ENCODE measurements at regions not wholly inside any gene's neighbourhood (a gene's known extent, or its start where the extent isn't known, plus 50 kb on each side); places are given as distances from the start of the nearest gene placed in this dataset.

DNA sequence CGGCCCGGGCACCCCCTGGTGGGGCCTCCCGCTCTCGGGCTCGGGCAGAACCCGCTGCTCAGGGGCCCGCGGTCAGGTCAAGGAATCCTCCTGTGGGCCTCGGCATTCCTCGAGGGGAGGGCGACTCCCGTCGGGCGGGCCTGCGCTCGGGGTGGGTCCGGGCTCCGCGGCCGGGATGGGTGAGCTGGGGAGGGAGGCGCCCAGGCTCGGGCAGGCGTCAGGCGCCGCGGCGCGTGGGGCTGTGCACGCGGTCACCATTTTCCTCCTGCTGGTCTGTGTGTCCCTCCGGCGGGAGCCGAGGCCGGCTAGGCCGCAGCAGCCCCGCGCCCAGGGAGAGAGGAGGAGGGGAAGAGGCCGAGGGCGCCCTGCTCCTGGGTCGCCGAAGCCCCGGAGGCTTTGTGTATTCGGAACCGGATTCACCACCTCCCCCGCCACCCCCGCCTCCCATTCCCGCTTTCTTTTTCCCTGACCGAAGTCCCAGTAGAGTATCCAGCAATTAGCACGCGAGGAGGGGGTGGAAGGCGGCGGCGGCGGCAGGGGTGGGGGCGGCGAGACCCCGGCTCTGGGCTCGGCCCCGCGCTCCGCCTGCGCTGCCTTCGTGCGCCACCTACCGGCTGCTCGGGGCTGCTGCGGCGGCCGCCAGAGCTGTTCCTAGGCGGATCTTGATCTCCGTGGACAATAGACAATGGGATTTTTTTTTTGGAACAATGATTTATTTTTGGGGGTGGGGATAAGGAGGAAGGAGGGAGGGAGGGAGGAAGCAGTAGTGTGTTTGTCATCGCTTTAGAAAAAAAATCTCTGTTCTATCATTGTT is 99.0 kb upstream of the MAML3 start:
- TF ChIP-seq, protein P1, sequence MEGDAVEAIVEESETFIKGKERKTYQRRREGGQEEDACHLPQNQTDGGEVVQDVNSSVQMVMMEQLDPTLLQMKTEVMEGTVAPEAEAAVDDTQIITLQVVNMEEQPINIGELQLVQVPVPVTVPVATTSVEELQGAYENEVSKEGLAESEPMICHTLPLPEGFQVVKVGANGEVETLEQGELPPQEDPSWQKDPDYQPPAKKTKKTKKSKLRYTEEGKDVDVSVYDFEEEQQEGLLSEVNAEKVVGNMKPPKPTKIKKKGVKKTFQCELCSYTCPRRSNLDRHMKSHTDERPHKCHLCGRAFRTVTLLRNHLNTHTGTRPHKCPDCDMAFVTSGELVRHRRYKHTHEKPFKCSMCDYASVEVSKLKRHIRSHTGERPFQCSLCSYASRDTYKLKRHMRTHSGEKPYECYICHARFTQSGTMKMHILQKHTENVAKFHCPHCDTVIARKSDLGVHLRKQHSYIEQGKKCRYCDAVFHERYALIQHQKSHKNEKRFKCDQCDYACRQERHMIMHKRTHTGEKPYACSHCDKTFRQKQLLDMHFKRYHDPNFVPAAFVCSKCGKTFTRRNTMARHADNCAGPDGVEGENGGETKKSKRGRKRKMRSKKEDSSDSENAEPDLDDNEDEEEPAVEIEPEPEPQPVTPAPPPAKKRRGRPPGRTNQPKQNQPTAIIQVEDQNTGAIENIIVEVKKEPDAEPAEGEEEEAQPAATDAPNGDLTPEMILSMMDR (IDR thresholded peaks at IDR 0.05) = peak; percentile 73 to 99 (median 93)
- no peak for TF ChIP-seq EP300 (IDR thresholded peaks at IDR 0.05; ENCODE audit: low read depth)
